ENCODE measurements at regions not wholly inside any gene's neighbourhood (a gene's known extent, or its start where the extent isn't known, plus 50 kb on each side); places are given as distances from the start of the nearest gene placed in this dataset.

DNA sequence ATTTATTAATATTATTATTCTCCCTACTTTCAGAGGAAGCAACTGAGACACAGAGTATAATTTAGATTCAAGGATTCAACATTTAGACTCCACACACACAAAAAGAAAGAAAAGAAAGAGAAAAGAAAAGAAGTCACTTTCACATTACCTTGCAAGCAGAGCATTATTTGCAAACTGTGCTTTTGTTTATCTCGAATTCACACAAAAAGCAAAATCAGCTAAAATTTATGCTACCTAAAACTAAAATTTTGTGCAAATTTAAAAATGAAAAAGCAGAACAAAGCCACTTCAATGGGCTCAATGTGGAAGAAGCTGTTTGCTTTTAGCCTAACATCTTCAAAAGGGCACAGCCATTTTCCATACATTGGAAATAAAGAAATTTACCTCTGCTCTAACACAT lies 1282.7 kb upstream of the GYPC start:
- TF ChIP-seq YY1 (IDR thresholded peaks at IDR 0.05; ENCODE audit: insufficient read depth, insufficient read length) (no peak), SUZ12 (IDR thresholded peaks at IDR 0.05; ENCODE audit: extremely low read depth, insufficient read depth, insufficient read length) (no peak)
